ENCODE measurements at regions not wholly inside any gene's neighbourhood (a gene's known extent, or its start where the extent isn't known, plus 50 kb on each side); places are given as distances from the start of the nearest gene placed in this dataset.

DNA sequence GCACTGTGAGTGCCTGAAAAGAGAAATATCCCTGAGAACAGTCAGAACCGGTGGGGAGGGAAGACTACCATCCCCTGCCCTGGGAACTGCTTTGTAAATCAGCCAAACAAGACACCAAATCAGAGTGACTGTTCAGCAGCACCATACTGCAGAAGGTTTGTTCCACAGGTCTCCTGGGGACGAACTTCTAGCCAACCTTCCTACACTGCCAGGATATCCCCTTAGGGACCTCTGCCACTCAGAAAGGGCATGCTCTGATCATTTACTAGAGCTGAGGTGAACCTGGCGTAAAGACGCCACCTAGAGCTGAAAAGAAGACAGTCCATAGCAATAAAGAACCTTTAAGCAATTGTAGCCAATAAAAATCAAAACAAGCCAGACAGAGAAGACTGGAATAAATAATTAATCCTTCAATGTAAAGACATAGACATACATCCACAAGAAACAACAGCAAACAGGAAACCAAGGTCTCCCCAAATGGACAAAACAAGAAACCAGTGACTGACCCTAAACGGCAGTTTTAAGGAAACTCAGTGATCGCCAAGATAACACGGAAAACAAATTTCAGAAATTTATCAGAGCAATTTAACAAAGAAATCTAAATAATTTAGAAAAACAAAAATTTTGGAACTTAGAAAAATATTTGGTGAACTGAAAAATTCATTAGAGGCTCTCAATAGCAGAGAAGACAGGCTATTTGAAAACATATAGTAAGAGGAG lies 228.1 kb upstream of the AMIGO2 start:
- TF ChIP-seq EZH2phosphoT487 (conservative IDR thresholded peaks at IDR 0.05; ENCODE audit: low read length): no peak
- TF ChIP-seq, protein P1, sequence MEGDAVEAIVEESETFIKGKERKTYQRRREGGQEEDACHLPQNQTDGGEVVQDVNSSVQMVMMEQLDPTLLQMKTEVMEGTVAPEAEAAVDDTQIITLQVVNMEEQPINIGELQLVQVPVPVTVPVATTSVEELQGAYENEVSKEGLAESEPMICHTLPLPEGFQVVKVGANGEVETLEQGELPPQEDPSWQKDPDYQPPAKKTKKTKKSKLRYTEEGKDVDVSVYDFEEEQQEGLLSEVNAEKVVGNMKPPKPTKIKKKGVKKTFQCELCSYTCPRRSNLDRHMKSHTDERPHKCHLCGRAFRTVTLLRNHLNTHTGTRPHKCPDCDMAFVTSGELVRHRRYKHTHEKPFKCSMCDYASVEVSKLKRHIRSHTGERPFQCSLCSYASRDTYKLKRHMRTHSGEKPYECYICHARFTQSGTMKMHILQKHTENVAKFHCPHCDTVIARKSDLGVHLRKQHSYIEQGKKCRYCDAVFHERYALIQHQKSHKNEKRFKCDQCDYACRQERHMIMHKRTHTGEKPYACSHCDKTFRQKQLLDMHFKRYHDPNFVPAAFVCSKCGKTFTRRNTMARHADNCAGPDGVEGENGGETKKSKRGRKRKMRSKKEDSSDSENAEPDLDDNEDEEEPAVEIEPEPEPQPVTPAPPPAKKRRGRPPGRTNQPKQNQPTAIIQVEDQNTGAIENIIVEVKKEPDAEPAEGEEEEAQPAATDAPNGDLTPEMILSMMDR (IDR thresholded peaks at IDR 0.05; ENCODE audit: insufficient read depth, low read length, poor library complexity, severe bottlenecking): peak; percentile 66
